Liver (tissue), 8 donors: ENCODE measurements at regions not wholly inside any gene's neighbourhood (a gene's known extent, or its start where the extent isn't known, plus 50 kb on each side); places are given as distances from the start of the nearest gene placed in this dataset.

Experiments used
- DNase-seq: peaks from one replicate; pipeline ENCODE4 v3.0.0-alpha.2; 2017; ENCODE audit warnings: low spot score
- H3K27ac ChIP-seq, 2 donors: one replicate each; pipeline ENCODE4 v1.7.0; 2013; ENCODE audit warnings: inconsistent platforms in 2 of 2, low read length in 2 of 2, control low read depth in 1 of 2, low read depth in 1 of 2, mild to moderate bottlenecking in 1 of 2
- H3K27me3 ChIP-seq, 4 donors: one replicate each; pipeline versions ENCODE4 v1.6.1 to v1.7.0; 2013; ENCODE audit warnings: low read length in 3 of 4, inconsistent platforms in 1 of 4, mild to moderate bottlenecking in 1 of 4, moderate library complexity in 1 of 4; ENCODE audit not compliant: control insufficient read depth in 4 of 4, insufficient read depth in 4 of 4
- H3K36me3 ChIP-seq, 4 donors: one replicate each; pipeline versions ENCODE4 v1.6.1 to v1.7.0; 2013; ENCODE audit warnings: low read length in 3 of 4, mild to moderate bottlenecking in 3 of 4, low read depth in 1 of 4, moderate library complexity in 1 of 4; ENCODE audit not compliant: control insufficient read depth in 4 of 4, insufficient read depth in 3 of 4
- H3K4me1 ChIP-seq, 4 donors: one replicate each; pipeline versions ENCODE4 v1.6.1 to v1.7.0; 2013; ENCODE audit warnings: low read length in 3 of 4, mild to moderate bottlenecking in 3 of 4, moderate library complexity in 1 of 4; ENCODE audit not compliant: control insufficient read depth in 4 of 4, insufficient read depth in 4 of 4
- H3K4me3 ChIP-seq, 3 donors: one replicate each; pipeline versions ENCODE4 v1.6.1 to v1.7.0; 2013; ENCODE audit warnings: low read length in 3 of 3, control low read depth in 1 of 3, low read depth in 1 of 3, mild to moderate bottlenecking in 1 of 3
- H3K9ac ChIP-seq, 2 donors: one replicate each; pipeline ENCODE4 v1.7.0; 2013; ENCODE audit warnings: low read length in 2 of 2, mild to moderate bottlenecking in 2 of 2, moderate library complexity in 2 of 2, control low read depth in 1 of 2, low read depth in 1 of 2
- H3K9me3 ChIP-seq, 4 donors: one replicate each; pipeline versions ENCODE4 v1.6.1 to v1.7.0; 2013; ENCODE audit warnings: low read length in 3 of 4; ENCODE audit not compliant: control insufficient read depth in 4 of 4
- EGR1 ChIP-seq, 2 donors: IDR thresholded peaks; 2 replicates each; pipeline ENCODE4 v1.6.1; 2016 to 2018; ENCODE audit warnings: antibody characterized with exemption in 2 of 2, low read depth in 2 of 2
- FOXA1 ChIP-seq: IDR thresholded peaks from 2 replicates; pipeline ENCODE4 v1.6.1; 2016; ENCODE audit warnings: antibody characterized with exemption
- GABPA ChIP-seq, 2 donors: IDR thresholded peaks in 1 of 2; conservative IDR thresholded peaks in 1 of 2; 2 replicates each; pipeline ENCODE4 v1.6.1; 2016; ENCODE audit warnings: antibody characterized with exemption in 2 of 2, mild to moderate bottlenecking in 1 of 2, moderate library complexity in 1 of 2
- HNF4A ChIP-seq, 2 donors: conservative IDR thresholded peaks; 2 replicates each; pipeline ENCODE4 v1.6.1; 2016; ENCODE audit warnings: antibody characterized with exemption in 2 of 2, mild to moderate bottlenecking in 2 of 2
- HNF4G ChIP-seq: IDR thresholded peaks from 2 replicates; pipeline ENCODE4 v1.6.1; 2016; ENCODE audit warnings: antibody characterized with exemption
- JUND ChIP-seq, 2 donors: IDR thresholded peaks; 2 replicates each; pipeline ENCODE4 v1.6.1; 2016; ENCODE audit warnings: antibody characterized with exemption in 2 of 2
- NR2F2 ChIP-seq: IDR thresholded peaks from 2 replicates; pipeline ENCODE4 v1.6.1; 2016; ENCODE audit warnings: antibody characterized with exemption
- RAD21 ChIP-seq, 2 donors: IDR thresholded peaks; 2 replicates each; pipeline ENCODE4 v1.6.1; 2016; ENCODE audit warnings: antibody characterized with exemption in 2 of 2, mild to moderate bottlenecking in 2 of 2
- RXRA ChIP-seq, 2 donors: IDR thresholded peaks; 2 replicates each; pipeline ENCODE4 v1.6.1; 2017 to 2018; ENCODE audit warnings: antibody characterized with exemption in 2 of 2, mild to moderate bottlenecking in 1 of 2
- SP1 ChIP-seq: IDR thresholded peaks from 2 replicates; pipeline ENCODE4 v1.6.1; 2018; ENCODE audit warnings: antibody characterized with exemption, mild to moderate bottlenecking
- TAF1 ChIP-seq: conservative IDR thresholded peaks from 2 replicates; pipeline ENCODE4 v1.6.1; 2016; ENCODE audit warnings: antibody characterized with exemption, mild to moderate bottlenecking
- YY1 ChIP-seq: IDR thresholded peaks from 2 replicates; pipeline ENCODE4 v1.6.1; 2016; ENCODE audit warnings: antibody characterized with exemption, mild to moderate bottlenecking
- WGBS: extraction: QIAGEN DNeasy Blood & Tissue Kit; methylation state at CpG from one replicate; pipeline ENCODE4 v1.1.7; 2013; 5-methylcytosine and 5-hydroxymethylcytosine counted together
- TF ChIP-seq, protein P1 (sequence below): IDR thresholded peaks from 2 replicates; pipeline ENCODE4 v1.6.1; 2016; ENCODE audit warnings: antibody characterized with exemption, mild to moderate bottlenecking
- TF ChIP-seq, protein P2 (sequence below): IDR thresholded peaks from 2 replicates; pipeline ENCODE4 v1.6.1; 2016; ENCODE audit warnings: antibody characterized with exemption
- TF ChIP-seq, protein P3 (sequence below): fragments of 150-350 bp; IDR thresholded peaks from 2 replicates; pipeline ENCODE4 v1.5.1; 2017; ENCODE audit warnings: improper control_type of control experiment, low read depth, low read length; ENCODE audit not compliant: missing input control
- TF ChIP-seq, protein P4 (sequence below): IDR thresholded peaks from 2 replicates; pipeline ENCODE4 v1.6.1; 2016; ENCODE audit warnings: antibody characterized with exemption
- TF ChIP-seq, protein P5 (sequence below): IDR thresholded peaks from 2 replicates; pipeline ENCODE4 v1.6.1; 2016; ENCODE audit warnings: antibody characterized with exemption
- donor health status: healthy.
- donor health status: healthy.
- donor health status: healthy.
- donor health status: healthy.
- donor health status: healthy.

DNA sequence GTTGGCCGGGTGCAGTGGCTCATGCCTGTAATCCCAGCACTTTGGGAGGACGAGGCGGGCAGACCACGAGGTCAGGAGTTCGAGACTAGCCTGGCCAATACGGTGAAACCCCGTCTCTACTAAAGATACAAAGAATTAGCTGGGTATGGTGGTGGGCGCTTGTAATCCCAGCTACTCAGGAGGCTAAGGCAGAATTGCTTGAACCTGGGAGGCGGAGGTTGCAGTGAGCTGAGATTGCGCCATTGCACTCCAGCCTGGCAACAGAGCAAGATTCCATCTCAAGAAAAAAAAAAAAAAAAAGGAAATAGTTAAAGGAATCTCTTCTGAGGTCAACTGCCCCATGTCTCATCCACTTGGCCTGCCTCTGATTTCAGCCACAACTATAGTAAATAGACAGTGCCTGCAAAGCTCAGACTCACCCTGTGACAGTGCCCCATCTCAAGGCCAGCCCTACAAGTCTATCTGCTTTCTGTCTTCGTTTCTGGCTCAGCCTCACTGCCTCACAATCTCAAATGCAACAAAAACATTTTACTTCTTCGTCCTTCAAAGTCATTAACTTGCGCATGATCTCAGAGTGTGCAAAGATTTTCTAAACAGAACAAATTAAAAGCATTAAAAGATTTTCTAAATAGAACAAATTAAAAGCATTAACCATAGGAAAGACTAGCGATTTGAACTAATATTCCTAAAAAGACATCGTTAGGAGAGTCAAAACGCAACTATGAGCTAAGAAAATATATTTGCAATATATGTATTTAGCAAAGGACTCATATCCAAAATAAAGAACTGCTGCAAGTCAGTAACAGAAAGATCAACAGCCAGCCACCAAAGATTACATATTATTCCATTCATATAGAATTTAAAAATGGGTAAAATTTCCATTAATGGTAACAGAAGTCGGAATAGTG is 65.0 kb upstream of the PRDX6 start:
- Histone ChIP-seq H3K9ac (no peak overlapping the region), H3K36me3 (no peaks in the 10 kb centered on the region), H3K9me3 (no peaks in the 10 kb centered on the region), H3K27me3 (no peaks in the 10 kb centered on the region), H3K4me1 (peaks cover 0 to under 1% (median 0%) of the 10 kb centered on the region in 4 donors), H3K27ac (no peak overlapping the region), H3K4me3 (no peak overlapping the region)
- 87% methylated on average over 17 of the region's 17 CpGs for WGBS
- no peak for DNase-seq
- TF ChIP-seq YY1 (no peak), NR2F2 (no peak), RXRA (IDR thresholded peaks at IDR 0.05) (no peak), TAF1 (no peak), HNF4G (no peak), EGR1 (IDR thresholded peaks at IDR 0.05; ENCODE audit: low read depth in 2 of 2) (no peak), HNF4A (conservative IDR thresholded peaks at IDR 0.05) (no peak), RAD21 (IDR thresholded peaks at IDR 0.05) (no peak), JUND (IDR thresholded peaks at IDR 0.05) (no peak), SP1 (no peak), FOXA1 (no peak), GABPA (IDR thresholded peaks at IDR 0.05 in 1 of 2, conservative IDR thresholded peaks at IDR 0.05 in 1 of 2) (no peak)
- TF ChIP-seq, protein P1, sequence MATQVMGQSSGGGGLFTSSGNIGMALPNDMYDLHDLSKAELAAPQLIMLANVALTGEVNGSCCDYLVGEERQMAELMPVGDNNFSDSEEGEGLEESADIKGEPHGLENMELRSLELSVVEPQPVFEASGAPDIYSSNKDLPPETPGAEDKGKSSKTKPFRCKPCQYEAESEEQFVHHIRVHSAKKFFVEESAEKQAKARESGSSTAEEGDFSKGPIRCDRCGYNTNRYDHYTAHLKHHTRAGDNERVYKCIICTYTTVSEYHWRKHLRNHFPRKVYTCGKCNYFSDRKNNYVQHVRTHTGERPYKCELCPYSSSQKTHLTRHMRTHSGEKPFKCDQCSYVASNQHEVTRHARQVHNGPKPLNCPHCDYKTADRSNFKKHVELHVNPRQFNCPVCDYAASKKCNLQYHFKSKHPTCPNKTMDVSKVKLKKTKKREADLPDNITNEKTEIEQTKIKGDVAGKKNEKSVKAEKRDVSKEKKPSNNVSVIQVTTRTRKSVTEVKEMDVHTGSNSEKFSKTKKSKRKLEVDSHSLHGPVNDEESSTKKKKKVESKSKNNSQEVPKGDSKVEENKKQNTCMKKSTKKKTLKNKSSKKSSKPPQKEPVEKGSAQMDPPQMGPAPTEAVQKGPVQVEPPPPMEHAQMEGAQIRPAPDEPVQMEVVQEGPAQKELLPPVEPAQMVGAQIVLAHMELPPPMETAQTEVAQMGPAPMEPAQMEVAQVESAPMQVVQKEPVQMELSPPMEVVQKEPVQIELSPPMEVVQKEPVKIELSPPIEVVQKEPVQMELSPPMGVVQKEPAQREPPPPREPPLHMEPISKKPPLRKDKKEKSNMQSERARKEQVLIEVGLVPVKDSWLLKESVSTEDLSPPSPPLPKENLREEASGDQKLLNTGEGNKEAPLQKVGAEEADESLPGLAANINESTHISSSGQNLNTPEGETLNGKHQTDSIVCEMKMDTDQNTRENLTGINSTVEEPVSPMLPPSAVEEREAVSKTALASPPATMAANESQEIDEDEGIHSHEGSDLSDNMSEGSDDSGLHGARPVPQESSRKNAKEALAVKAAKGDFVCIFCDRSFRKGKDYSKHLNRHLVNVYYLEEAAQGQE: no peak
- TF ChIP-seq, protein P2, sequence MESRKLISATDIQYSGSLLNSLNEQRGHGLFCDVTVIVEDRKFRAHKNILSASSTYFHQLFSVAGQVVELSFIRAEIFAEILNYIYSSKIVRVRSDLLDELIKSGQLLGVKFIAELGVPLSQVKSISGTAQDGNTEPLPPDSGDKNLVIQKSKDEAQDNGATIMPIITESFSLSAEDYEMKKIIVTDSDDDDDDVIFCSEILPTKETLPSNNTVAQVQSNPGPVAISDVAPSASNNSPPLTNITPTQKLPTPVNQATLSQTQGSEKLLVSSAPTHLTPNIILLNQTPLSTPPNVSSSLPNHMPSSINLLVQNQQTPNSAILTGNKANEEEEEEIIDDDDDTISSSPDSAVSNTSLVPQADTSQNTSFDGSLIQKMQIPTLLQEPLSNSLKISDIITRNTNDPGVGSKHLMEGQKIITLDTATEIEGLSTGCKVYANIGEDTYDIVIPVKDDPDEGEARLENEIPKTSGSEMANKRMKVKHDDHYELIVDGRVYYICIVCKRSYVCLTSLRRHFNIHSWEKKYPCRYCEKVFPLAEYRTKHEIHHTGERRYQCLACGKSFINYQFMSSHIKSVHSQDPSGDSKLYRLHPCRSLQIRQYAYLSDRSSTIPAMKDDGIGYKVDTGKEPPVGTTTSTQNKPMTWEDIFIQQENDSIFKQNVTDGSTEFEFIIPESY: no peak
- TF ChIP-seq, protein P3, sequence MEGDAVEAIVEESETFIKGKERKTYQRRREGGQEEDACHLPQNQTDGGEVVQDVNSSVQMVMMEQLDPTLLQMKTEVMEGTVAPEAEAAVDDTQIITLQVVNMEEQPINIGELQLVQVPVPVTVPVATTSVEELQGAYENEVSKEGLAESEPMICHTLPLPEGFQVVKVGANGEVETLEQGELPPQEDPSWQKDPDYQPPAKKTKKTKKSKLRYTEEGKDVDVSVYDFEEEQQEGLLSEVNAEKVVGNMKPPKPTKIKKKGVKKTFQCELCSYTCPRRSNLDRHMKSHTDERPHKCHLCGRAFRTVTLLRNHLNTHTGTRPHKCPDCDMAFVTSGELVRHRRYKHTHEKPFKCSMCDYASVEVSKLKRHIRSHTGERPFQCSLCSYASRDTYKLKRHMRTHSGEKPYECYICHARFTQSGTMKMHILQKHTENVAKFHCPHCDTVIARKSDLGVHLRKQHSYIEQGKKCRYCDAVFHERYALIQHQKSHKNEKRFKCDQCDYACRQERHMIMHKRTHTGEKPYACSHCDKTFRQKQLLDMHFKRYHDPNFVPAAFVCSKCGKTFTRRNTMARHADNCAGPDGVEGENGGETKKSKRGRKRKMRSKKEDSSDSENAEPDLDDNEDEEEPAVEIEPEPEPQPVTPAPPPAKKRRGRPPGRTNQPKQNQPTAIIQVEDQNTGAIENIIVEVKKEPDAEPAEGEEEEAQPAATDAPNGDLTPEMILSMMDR: no peak
- TF ChIP-seq, protein P4, sequence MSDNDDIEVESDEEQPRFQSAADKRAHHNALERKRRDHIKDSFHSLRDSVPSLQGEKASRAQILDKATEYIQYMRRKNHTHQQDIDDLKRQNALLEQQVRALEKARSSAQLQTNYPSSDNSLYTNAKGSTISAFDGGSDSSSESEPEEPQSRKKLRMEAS: no peak
- TF ChIP-seq, protein P5, sequence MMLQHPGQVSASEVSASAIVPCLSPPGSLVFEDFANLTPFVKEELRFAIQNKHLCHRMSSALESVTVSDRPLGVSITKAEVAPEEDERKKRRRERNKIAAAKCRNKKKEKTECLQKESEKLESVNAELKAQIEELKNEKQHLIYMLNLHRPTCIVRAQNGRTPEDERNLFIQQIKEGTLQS: no peak
